GM10266 (cell line): ENCODE measurements at regions not wholly inside any gene's neighbourhood (a gene's known extent, or its start where the extent isn't known, plus 50 kb on each side); places are given as distances from the start of the nearest gene placed in this dataset.

Source experiments
- DNase-seq: peaks from one replicate; pipeline ENCODE4 v3.0.0; 2012; ENCODE audit errors: extremely low spot score
- CTCF ChIP-seq: IDR thresholded peaks from 2 replicates; pipeline ENCODE4 v1.5.1; 2012; ENCODE audit warnings: mild to moderate bottlenecking, low read depth; ENCODE audit not compliant: control insufficient read depth, insufficient read depth; ENCODE audit errors: missing control alignments

GRCh38 chr10:34001831-34002230, 667.4 kb upstream of the NRP1 start:
- no peak for TF ChIP-seq CTCF
- no peak for DNase-seq

GRCh38 chr10:34001087-34001580, 666.7 kb upstream of the NRP1 start:
- TF ChIP-seq CTCF = no peak
- no peak for DNase-seq

GRCh38 chr10:33993917-33994316, 659.5 kb upstream of the NRP1 start:
- TF ChIP-seq CTCF = no peak

GRCh38 chr10:33991924-33992323, 657.5 kb upstream of the NRP1 start:
- no peak for TF ChIP-seq CTCF
- DNase-seq = no peak

More at GRCh38 chr10:33993917-33994316, 659.5 kb upstream of the NRP1 start:
- DNase-seq = no peak

GRCh38 chr10:33986515-33986914, 652.0 kb upstream of the NRP1 start:
- TF ChIP-seq CTCF = no peak

GRCh38 chr10:33986016-33986415, 651.5 kb upstream of the NRP1 start:
- no peak for TF ChIP-seq CTCF
- no peak for DNase-seq

More at GRCh38 chr10:33986515-33986914, 652.0 kb upstream of the NRP1 start:
- DNase-seq = no peak

- DNase-seq = no peak
- TF ChIP-seq CTCF = no peak
Measured at GRCh38 chr10:33982995-33983394, 648.5 kb upstream of the NRP1 start.
